CD4-positive, alpha-beta T cell treated with Interferon alpha-2 for 1 hour (primary cell): ENCODE measurements at regions not wholly inside any gene's neighbourhood (a gene's known extent, or its start where the extent isn't known, plus 50 kb on each side); places are given as distances from the start of the nearest gene placed in this dataset.

Experiments used
- DNase-seq, 2 donors: peaks; one replicate each; pipeline ENCODE4 v3.0.0-alpha.2; 2020 to 2022

DNA sequence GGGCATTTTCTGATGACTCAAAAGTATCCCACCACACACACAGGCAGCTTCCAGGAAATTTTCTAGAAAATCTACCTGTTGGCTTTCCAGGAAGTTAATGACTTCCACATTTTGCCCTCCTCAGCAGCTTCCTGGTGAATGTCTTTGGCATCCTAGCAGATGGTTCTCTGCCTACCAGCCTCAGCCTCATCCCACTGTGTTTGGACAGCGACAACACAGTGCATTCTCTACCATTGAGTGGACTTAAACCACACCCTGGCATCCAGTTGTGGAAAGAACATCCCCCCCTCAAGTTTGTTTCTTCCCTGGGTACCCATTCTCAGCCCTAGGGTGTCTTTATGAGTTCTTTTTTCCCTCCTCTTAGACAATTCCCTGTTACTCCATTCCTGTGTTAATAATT lies 50.8 kb upstream of the GADL1 start:
- DNase-seq = no peak

DNA sequence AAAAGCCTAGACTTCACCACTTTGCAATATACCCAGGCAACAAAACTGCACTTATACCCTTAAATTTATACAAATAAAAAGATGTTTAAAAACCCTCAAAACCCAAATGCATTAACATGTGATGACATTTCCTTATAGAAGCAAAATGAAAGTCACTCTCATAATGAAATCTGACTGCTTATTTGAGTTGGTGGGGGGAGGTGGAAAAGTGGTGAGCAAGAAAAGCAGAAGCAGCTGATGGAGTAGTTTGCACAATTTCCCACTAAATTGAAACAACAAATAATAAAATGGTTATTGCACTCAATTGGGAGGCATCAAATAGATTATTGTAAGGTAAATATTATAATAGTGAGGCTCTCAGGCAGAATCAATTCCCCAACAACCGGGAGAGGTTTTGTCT lies 54.0 kb upstream of the GADL1 start:
- DNase-seq = no peak

DNA sequence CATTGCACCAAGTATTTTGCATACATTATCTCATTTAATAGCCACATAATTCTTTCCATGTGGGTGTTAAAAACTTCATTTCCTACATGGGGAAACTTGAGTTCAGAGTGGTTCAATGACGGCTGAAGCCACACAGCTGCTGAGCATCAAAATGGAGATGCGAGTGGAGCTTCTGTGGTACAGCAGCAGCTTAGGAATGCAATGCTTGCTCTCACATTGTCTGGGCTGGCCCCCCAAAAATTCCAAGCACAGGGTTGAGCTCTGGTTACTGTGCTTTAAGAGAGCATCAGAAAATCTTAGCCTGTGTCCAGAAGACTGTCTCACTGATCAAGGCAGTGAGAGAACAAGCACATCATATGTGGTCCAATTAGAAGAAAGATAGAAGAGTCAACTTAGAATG lies 57.4 kb upstream of the GADL1 start:
- DNase-seq = no peak

DNA sequence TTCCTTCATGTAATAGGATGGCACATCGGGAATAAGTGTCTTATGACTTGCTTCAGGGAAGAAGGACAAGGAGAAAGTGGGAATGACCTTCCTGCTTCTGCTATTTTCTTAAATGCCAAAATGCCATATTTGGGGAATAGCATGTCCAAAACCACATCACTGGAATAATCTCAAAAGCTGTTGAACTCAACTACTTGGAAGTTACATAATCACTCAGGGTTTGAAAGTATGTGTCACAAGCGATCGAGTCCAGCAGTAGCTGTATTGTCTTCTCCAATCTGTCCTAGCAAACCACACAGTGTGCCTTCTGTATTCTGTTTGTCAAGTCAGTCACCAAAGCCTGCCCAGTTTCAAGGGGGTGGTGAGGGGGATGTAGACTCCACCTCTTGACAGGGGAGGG lies 58.3 kb upstream of the GADL1 start:
- DNase-seq = no peak

DNA sequence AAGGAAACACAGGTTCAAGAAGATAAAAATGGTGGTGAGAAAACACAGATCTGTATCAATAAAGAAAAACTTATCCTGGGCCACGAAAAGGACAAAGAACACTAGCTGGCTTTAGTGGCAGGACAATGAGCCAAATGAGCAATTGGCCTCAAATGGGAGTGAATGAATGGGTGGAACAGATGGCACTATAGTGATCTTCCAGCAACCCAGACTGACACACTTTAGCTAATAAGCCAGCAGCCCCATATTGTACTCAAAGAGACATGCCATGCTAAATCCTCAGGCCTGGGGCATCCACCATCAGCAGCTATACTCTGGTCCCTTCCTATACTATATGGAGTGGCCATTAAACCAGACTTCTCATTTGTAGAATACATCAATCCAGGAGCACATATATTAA lies 60.0 kb upstream of the GADL1 start:
- no peak for DNase-seq

DNA sequence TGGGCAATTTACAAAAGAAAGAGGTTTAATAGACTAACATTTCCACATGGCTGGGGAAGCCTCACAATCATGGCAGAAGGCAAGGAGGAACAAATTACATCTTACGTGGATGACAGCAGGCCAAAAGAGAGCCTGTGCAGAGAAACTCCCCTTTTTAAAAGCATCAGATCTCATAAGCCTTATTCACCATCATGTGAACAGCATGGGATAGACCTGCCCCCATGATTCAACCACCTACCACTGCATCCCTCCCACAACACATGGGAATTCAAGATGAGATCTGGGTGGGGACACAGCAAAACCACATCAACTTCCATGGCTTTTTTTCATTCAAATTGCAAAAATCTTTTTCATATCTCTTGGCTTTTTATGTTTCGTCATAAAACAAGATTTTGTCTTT lies 67.6 kb upstream of the GADL1 start:
- DNase-seq = no peak

DNA sequence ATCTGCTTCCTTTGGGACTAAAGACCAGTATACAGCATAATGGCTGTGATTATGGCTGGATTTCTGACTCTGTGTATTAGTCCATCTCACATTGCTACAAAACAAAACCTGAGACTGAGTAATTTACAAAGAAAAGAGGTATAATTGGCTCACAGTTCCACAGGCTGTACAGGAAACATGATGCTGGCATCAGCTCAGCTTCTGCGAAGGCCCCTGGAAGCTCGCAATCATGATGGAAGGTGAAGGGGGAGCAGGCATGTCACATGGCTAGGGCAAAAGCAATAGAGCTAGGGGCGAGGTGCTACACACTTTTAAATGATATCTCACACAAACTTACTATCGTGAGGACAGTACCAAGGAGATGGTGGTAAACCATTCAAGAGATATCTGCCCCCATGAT lies 68.0 kb upstream of the GADL1 start:
- no peak for DNase-seq

DNA sequence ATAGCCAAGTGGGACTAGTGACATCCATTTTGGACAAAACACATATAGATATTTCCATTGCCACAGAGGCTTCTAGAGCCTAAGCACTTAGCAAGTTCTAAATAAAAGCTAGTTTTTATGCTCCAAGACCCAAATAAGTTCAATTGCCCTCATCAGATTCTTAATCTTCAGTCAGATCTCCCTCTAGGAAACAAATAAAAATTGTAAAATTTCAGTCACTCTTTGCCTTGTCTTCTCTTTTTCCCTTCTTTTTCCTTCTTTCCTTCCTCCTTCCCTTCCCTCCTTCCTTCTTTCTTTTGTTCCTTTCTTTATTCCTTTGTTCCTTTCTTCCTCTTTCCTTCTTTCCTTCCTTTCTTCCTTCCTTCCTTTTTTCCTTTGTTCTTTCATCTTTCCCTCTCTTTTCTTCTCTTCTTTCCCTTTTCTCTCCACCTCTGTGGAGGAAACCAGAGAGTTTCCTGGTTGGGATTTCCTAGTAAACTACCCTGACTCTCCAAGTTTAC lies 68.8 kb upstream of the GADL1 start:
- DNase-seq = no peak

DNA sequence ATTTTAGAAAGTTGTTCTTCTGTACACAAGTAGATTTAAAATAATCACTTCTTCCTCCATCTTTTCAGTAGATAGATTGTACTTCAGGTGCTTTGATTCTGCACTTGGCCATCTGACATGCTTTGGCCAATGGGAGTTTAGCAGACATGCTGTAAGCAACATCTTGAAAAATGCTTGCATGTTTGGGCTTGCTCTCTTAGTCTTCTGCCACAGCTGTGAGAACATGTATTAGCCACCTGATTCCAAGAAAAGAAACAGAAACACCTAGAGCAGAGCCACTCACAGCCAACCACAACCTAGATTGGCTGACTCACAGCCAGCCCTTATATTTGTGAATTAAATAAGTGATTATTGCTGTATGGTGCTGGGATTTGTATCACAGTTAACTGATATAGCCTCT lies 70.2 kb upstream of the GADL1 start:
- no peak for DNase-seq

DNA sequence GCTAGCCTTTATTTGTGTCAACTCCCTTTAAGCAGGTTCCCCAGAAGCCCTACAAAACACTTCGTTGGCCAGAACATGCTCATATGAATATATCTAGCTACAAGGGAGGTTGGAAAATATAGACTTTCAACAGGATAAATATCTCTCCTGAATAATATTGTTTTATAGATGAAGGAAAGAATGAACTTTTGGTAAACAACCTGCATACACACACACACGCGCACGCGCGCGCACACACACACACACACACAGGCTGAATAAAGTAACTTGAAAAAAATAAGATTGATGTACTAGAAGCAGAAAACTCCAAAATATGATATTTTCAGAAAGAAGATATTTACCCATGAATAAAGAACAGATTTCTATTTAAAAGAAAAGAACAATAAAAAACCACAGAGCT lies 72.4 kb upstream of the GADL1 start:
- no peak for DNase-seq

DNA sequence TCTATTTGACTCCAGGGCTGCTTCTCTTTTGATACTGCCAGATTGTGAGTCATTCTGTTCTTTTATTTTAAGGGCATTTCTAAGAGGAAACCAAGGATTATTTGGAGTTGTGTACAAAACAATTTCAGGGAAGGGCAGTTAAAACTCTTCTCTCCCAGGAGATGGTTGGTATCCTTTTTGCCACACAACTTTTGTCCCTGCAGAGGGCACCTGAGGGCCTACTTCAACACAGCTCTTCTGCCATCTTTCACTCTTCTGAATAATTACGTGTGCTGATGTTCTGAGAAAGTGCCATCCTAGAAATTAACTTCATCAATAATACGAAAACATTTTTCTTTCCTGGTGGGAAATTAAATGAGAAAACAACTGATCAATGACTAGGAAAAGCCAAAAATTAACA lies 75.7 kb upstream of the GADL1 start:
- peak in 1 of 2 donors; percentile 23 for DNase-seq

DNA sequence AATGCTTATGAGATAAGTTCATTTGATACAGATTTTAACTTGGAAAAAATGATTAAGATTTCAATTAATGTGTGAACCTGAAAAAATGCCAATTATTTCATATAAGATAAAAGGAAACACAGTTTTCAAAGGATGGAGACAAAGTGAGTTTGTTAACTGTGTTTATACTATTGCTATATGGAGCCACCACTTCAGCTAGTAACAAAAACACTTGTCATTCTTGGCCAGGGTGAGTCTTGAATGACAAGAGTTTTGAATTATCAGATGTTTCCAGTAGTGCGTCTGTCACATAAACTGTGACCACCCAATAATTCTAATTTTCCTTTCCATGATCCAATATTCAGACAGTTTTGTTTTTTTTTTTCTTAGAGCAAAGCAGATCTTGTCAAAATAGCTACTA lies 78.0 kb upstream of the GADL1 start:
- no peak for DNase-seq

DNA sequence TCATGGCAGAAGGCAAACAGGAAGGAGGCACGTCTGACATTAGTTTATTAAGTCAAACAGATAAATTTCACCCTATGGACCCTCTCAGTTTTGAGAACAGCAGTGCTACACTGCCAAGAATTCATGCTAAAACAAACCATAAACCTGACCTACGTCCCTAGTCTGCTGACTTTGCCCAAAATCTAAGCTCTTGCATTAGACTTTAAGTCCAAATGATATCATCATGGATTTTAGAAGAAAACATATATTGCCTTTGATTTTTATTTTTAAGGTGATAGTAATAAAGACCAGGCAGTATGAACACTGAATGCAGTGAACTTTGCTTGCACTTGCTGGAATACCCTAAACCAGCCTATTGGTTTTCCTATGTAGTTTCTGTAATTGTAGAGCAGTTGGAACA lies 79.6 kb upstream of the GADL1 start:
- DNase-seq = no peak

DNA sequence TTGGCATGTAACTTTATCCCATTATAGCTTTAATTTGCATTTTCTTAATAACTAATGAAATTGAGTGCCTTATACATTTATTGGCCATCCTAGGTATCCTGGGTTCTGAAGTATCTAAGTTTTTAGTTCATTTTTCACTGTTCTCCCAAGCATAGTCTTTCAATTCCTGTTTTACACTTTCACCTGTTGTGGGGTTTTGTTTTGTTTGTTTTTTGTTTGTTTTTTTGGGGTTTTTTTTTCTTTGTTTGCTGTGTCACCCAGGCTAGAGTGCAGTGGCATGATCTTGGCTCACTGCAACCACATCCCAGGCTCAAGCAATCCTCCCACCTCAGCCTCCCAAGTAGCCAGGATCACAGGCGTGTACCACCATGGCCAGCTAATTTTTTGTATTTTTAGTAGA lies 83.1 kb upstream of the GADL1 start:
- no peak for DNase-seq

DNA sequence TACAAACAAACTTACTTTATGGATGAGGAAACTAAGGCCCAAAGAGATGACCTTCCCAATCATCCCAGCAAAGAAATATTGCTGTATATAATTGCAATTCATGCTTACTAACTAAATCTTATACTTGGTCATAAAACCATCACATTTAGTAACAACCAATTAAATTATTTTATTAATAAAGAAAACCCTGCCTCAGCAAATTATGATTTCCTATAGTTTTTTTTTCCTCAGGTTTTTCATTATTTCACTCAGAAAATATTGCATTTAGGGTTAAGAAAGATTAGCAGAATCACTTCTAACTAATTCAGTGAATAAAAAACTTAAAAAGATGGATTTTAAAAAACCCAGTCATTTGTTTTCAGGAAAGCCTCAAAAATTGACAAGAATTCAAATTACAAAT lies 86.5 kb upstream of the GADL1 start:
- DNase-seq = no peak

DNA sequence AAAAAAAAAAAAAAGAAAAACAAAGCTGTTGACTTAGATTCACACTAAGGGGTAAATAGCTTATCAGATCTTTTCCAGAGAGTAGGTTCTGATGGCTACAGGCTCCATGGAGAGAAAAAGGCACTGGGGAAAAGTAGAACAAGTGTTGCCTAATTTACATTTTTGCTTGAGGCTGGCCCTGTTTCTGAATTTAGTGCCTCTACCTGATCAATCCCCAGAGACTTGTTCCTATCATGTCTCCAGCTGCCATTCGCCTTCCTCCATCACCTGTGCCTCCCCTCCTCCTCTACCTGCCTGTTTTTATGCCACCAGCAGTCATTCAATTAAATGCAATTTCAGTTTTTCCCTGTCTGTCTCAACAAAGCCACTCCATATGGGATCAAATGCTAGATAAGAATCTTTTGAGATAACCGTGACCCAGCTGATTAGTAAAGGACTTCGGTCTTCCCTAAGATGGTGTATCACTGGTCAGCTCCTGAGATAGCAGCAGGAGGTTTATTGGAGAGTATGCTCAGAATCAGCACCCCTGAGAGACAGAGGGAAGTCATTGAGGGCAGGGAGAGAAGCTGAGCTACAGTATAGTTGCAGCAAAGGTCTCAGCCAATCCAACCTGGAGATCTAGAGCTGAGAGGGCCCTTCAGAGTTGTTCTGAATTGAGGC lies 88.1 kb upstream of the GADL1 start:
- no peak for DNase-seq

DNA sequence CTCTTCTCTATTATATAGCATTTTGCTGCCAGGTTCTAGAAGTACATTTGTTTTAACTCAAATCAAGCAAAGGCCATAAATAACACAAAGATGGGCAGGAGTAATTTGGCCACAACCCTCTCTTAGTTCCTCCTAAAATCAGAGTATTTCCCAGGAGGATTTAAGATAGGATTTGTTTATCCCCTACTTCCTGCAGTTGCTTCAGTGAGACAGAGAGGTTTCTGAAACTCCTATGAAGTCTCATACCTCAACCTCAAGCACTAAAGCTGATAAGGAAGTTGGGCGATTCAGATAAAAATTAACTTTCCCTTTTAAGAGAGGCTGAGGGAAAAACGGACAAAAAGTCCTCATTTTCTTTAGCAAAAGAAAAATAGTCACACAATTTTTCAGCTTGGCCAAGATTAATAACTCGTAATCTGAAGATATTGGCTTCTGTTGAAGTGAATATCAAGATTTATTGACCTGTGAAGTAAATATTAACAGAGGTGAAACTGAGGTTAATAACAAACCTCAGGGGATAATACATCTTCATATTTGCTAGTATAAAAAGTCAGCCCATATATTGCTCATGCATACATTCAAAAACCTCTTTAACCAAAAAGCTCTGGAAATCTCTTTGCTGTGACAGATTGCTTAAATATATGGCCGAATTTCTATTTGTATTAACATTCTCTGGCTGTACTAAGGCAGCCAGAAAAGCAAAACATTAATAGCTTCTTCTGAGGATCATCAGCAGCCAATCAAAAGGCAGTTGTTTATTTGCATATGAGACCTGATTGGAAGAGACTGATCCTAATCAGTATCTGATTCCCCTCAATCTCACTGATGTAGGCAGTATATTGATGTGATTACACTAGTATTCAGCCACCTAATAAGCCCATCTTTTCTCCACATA lies 90.6 kb upstream of the GADL1 start:
- DNase-seq = no peak

DNA sequence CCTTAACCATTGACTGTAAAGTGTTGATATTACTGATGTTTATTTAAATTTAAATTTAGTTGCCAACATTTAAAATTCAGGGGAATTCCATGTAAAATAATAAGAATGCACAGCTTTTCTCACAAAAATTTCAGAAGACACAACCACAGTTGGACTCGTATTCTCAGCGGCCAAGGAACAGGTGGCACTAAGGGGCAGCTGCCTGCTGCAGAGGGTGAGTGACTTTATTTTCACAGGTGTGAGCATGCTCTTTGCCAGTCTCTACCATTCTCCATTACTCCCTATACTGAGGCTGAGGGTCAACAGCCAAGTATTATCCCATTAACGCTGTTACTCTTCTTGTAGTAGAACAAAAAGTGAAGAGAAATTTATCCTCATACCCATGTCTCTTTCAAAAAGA lies 92.1 kb upstream of the GADL1 start:
- DNase-seq = no peak

DNA sequence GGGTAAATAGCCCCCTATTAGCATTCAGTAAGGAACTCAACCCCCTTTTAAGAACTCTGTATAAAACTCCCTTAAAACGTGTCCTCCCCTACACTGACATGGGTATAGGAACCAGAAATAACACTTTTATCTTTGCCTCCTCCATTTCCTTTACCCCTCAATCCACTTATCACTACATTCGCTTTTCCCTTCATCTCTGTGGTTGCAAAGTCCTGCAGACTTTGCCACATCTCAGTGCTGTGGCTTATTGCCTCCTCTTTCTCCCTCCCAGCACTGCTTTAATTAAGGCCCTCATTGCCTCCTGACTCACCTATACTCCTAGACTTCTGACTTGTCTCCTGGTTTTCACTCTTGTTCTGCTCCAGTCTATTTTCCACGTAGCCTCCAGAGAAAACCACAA lies 94.3 kb upstream of the GADL1 start:
- no peak for DNase-seq

DNA sequence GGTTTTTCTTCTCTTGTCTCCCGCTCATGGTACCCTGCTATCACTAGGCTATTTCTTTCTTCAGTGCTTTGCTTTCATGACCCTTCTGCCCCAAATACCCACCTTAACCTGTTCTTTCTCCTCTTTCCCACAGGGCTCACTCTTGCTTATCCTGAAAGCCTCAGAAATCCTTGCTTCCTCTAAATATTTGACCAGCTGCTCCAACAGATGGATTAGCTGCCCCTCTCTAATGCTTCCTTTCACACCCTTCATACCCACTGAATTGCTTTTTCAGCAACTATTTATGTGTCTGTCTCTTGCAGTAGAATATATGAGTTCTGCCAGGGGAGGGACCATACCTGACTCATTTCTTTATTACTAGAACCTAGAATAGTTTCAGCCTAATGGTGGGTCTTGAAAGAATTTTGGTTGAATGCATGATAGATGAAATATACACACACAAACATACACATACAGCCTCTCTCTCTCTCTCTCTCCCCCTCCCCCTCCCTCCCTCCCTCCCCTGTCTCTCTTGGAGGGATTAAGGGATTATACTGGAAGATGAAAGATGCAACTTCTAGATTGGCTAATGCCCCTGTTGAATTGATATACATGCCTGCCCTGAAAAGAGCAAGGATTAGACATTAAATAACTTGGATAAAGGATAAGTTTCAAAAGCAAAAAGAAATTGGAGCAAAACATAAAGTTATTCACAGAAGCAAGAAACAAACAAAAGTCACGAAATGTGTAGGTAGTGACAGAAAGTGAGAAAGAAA lies 95.0 kb upstream of the GADL1 start:
- no peak for DNase-seq

DNA sequence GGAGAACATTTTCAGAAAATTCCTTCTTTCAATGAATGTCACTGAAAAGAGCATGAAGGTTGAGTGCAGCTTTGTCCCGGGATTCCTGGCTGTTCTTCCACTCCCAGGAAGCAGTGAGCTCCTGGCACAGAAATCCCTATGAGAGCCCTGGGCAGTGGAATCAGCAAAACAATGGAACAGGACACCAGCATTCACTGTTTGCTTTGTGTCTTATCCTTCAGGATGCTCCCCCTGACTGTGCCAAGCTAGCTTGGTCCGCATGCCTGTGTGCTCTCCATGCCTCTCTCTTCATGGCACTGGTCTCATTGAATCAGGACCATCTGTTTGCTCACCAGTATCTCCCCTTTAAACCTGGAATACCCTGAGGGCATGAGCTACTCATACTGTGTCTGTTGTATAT lies 102.0 kb upstream of the GADL1 start:
- no peak for DNase-seq

DNA sequence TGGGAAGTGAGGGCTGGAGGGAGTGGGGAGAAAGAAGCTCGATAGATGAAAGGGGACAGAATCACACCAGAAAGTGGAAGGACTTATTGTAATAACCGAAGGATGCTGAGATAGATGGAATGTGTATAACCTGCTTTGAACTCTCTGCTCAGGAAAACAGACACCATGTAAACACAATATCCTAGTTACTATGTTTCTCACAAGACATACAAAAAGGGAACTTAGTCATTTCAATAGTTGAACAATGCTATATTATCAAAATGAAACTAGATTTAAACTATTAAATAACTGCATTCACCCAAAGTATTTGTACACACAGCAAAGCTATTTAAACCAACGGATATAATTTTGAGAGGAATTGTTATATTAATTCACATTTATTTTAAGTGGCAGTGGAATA lies 108.3 kb upstream of the GADL1 start:
- no peak for DNase-seq

DNA sequence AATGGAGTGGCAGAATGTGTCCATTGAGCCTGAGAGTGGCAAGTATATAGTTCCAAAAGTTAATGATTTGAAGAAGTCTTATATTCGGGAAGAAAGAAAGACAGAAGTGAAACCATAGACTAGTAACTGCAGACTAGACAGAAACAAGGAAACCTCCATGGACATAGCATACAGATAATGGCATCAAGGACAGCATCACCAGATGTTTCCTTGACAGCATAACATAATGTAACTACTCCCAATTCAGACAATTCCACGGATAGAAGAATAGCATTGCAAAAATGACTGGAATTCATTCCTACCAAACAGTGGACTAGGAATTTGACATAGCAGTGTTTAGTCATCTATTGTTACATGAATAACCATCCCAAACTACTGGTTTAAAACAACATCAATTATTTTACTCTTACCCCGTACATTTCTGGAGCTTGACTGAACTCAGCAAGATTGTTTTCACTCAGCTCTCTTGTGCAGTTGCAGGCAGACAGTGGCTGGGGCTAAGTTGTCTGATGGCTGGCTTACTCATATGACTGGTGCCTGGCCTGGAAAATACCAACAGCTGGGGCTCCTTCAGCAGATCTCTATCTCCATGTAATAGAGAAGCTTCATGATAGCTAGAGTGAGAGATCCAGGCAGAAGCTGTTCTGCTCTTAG lies 109.7 kb upstream of the GADL1 start:
- DNase-seq = no peak
